Neural cell (in vitro differentiated cells): ENCODE measurements at regions not wholly inside any gene's neighbourhood (a gene's known extent, or its start where the extent isn't known, plus 50 kb on each side); places are given as distances from the start of the nearest gene placed in this dataset.

Source experiments
- CTCF ChIP-seq: fragments of 450-650 bp; IDR thresholded peaks from 2 replicates; pipeline ENCODE4 v1.5.1; 2014; ENCODE audit warnings: antibody characterized with exemption, mild to moderate bottlenecking, moderate library complexity; ENCODE audit not compliant: poor library complexity, severe bottlenecking
- EP300 ChIP-seq: fragments of 450-650 bp; conservative IDR thresholded peaks from 2 replicates; pipeline ENCODE4 v1.6.1; 2014; ENCODE audit warnings: antibody characterized with exemption, mild to moderate bottlenecking, moderate library complexity; ENCODE audit not compliant: poor library complexity, severe bottlenecking
- POLR2AphosphoS5 ChIP-seq: IDR thresholded peaks from 2 replicates; pipeline ENCODE4 v1.6.1; 2012

DNA sequence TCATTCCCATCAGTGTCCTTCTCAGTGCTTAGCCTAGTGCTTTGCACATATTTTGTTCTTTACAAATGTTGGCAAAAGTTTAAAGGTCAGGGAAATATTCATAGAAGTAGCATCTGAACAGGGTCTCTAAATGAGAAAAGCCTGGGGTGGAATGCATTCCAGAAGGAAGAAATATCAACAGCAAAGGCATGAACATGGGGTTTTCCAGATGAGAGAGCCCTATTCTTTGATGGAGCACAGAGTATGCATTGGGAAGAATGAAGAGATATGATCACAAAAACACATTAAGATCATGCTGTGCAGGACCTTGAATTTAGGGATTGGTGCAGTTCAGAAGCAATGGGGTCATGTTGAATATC lies 140.2 kb downstream of the SNX19 start:
- TF ChIP-seq POLR2AphosphoS5 = no peak
- no peak for TF ChIP-seq CTCF
- TF ChIP-seq EP300 = no peak
